Endodermal cell (in vitro differentiated cells): ENCODE measurements at regions not wholly inside any gene's neighbourhood (a gene's known extent, or its start where the extent isn't known, plus 50 kb on each side); places are given as distances from the start of the nearest gene placed in this dataset.

ENCODE experiments used
- DNase-seq: peaks from one replicate; pipeline ENCODE4 v3.0.0-alpha.2; 2017
- H3K27ac ChIP-seq: 2 replicates; pipeline ENCODE4 v1.5.1; 2013; ENCODE audit warnings: mild to moderate bottlenecking, low read depth, low read length, moderate library complexity
- H3K27me3 ChIP-seq: 2 replicates; pipeline ENCODE4 v1.6.1; 2013; ENCODE audit warnings: mild to moderate bottlenecking, low read length, moderate library complexity; ENCODE audit not compliant: insufficient read depth, control insufficient read depth, poor library complexity, severe bottlenecking
- H3K36me3 ChIP-seq: 2 replicates; pipeline ENCODE4 v1.7.0; 2013; ENCODE audit warnings: mild to moderate bottlenecking, low read length, moderate library complexity; ENCODE audit not compliant: control insufficient read depth, insufficient read depth
- H3K4me1 ChIP-seq: one replicate; pipeline ENCODE4 v1.7.0; 2013; ENCODE audit warnings: low read length; ENCODE audit not compliant: control insufficient read depth, insufficient read depth
- H3K4me3 ChIP-seq: 2 replicates; pipeline ENCODE4 v1.5.1; 2013; ENCODE audit warnings: mild to moderate bottlenecking, low read length, moderate library complexity
- H3K9ac ChIP-seq: 2 replicates; pipeline ENCODE4 v1.6.1; 2013; ENCODE audit warnings: mild to moderate bottlenecking, low read length, moderate library complexity; ENCODE audit not compliant: poor library complexity, severe bottlenecking; ENCODE audit errors: extremely low read depth
- H3K9me3 ChIP-seq: 2 replicates; pipeline ENCODE4 v1.6.1; 2013; ENCODE audit warnings: mild to moderate bottlenecking, low read length, moderate library complexity; ENCODE audit not compliant: control insufficient read depth
- H3K27ac Mint-ChIP-seq: 2 replicates; pipeline ENCODE4 v1.8.0; 2020; ENCODE audit warnings: mixed read lengths
- H3K27me3 Mint-ChIP-seq: 2 replicates; pipeline ENCODE4 v1.8.0; 2021; ENCODE audit warnings: mild to moderate bottlenecking, mixed read lengths; ENCODE audit not compliant: insufficient read depth
- H3K36me3 Mint-ChIP-seq: 2 replicates; pipeline ENCODE4 v1.8.0; 2020; ENCODE audit warnings: low read depth, mixed read lengths
- H3K4me1 Mint-ChIP-seq: 2 replicates; pipeline ENCODE4 v1.8.0; 2020; ENCODE audit warnings: mixed read lengths
- H3K4me3 Mint-ChIP-seq: 2 replicates; pipeline ENCODE4 v1.8.0; 2020; ENCODE audit warnings: mild to moderate bottlenecking, moderate library complexity, mixed read lengths
- H3K9me3 Mint-ChIP-seq: 2 replicates; pipeline ENCODE4 v1.8.0; 2020; ENCODE audit warnings: mild to moderate bottlenecking, mixed read lengths
- WGBS, 2 experiments: methylation state at CpG; one replicate each; pipeline versions ENCODE4 v1.1.5 to v1.1.7; 2013; ENCODE audit warnings: missing lambda C conversion rate in 2 of 2, mixed read lengths in 1 of 2; ENCODE audit not compliant: insufficient coverage in 1 of 2, insufficient read length in 1 of 2; 5-methylcytosine and 5-hydroxymethylcytosine counted together
- TF ChIP-seq, protein P1 (sequence below): fragments of 200-600 bp; sonication (generic); conservative IDR thresholded peaks from 2 replicates; pipeline ENCODE4 v1.5.0; 2021; ENCODE audit warnings: antibody characterized with exemption, mild to moderate bottlenecking

DNA sequence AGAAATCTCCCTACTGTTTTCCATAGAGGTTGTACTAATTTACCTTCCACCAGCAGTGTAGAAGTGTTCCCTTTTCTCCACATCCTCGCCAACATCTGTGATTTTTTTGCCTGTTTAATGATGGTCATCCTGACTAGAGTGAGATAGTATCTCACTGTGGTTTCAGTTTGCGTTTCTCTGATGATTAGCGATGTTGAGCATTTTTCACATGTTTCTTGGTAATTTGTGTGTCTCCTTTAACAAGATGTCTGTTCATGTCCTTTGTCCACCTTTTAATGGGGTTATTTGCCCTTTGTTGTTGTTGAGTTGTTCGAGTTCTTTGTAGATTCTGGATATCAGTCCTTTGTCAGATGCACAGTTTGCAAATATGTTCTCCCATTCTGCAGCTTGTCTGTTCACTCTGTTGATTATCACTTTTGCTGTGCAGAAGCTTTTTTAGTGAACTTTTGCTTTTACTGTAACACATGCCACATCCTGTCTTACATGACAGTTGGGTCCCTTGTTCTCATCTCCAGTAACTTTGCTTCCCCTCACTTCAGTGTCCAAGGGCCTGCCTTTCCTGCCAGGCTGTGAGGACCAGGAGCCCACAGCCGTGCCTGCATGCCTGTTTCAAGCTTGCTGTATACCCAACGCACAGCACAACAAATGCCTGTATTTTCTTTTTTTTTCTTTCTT, 64.9 kb downstream of the SPRING1 start:
- H3K9ac ChIP-seq = no peak overlapping the region
- Mint-ChIP-seq H3K36me3 (no peaks in the 10 kb centered on the region), H3K27me3 (no peaks in the 10 kb centered on the region), H3K4me3 (no peak overlapping the region), H3K27ac (no peak overlapping the region), H3K4me1 (peaks cover 9% of the 10 kb centered on the region), H3K9me3 (no peaks in the 10 kb centered on the region)
- no peaks in the 10 kb centered on the region for H3K4me1 ChIP-seq
- DNase-seq = no peak
- no peak overlapping the region for H3K4me3 ChIP-seq
- no peaks in the 10 kb centered on the region for H3K36me3 ChIP-seq
- H3K27ac ChIP-seq = no peak overlapping the region
- no peaks in the 10 kb centered on the region for H3K9me3 ChIP-seq
- WGBS, 2 experiments = 92 to 100% methylated on average over 1 to 6 of the region's 6 CpGs
- TF ChIP-seq, protein P1, sequence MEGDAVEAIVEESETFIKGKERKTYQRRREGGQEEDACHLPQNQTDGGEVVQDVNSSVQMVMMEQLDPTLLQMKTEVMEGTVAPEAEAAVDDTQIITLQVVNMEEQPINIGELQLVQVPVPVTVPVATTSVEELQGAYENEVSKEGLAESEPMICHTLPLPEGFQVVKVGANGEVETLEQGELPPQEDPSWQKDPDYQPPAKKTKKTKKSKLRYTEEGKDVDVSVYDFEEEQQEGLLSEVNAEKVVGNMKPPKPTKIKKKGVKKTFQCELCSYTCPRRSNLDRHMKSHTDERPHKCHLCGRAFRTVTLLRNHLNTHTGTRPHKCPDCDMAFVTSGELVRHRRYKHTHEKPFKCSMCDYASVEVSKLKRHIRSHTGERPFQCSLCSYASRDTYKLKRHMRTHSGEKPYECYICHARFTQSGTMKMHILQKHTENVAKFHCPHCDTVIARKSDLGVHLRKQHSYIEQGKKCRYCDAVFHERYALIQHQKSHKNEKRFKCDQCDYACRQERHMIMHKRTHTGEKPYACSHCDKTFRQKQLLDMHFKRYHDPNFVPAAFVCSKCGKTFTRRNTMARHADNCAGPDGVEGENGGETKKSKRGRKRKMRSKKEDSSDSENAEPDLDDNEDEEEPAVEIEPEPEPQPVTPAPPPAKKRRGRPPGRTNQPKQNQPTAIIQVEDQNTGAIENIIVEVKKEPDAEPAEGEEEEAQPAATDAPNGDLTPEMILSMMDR = no peak
- no peaks in the 10 kb centered on the region for H3K27me3 ChIP-seq

DNA sequence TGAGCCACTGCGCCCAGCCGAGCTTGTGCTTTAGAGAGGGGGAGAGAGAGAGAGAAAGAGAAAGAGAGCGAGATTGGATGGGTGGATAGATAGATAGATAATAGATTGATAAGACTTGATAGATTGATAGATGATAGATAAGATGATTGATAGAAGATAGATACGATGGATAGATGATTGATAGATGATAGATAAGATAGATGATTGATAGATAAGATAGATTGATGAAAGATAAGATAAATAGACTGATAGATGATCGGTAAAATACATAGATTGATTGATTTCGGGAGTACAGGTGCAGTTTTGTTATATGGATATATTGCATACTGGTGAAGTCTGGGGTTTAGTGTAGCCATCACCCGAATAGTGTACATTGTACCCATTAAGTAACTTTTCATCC, 65.9 kb downstream of the SPRING1 start:
- no peak overlapping the region for H3K27ac ChIP-seq
- no peaks in the 10 kb centered on the region for H3K9me3 Mint-ChIP-seq
- no peak overlapping the region for H3K4me3 Mint-ChIP-seq
- no peak for DNase-seq
- no peaks in the 10 kb centered on the region for H3K36me3 ChIP-seq
- H3K9me3 ChIP-seq = no peaks in the 10 kb centered on the region
- H3K36me3 Mint-ChIP-seq = no peaks in the 10 kb centered on the region
- 90 to 91% methylated on average over 6 to 7 of the region's 7 CpGs for WGBS, 2 experiments
- no peak overlapping the region for H3K4me3 ChIP-seq
- no peak overlapping the region for H3K27ac Mint-ChIP-seq
- no peaks in the 10 kb centered on the region for H3K27me3 ChIP-seq
- H3K9ac ChIP-seq = no peak overlapping the region
- no peaks in the 10 kb centered on the region for H3K27me3 Mint-ChIP-seq
- H3K4me1 ChIP-seq = no peaks in the 10 kb centered on the region
- TF ChIP-seq, protein P1 = no peak
- H3K4me1 Mint-ChIP-seq = peaks cover 9% of the 10 kb centered on the region

DNA sequence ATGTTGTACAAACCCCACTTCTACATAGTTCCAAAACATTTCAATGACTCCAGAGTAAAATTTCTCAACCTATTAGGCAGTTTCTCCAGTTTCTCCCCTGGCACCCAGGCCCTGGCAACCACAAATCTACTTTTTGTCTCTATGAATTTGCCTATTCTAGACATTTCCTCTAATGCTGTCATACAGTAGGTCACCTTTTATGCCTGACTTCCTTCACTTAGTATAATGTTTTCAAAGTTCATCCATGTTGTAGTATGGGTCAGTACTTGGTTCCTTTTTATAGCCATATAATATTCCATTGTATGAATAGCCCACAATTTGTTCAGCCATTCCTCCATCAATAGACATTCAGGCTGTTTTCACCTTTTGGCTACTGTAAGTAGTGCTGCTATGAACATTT, 67.0 kb downstream of the SPRING1 start:
- no peak for DNase-seq
- Histone ChIP-seq H3K9me3 (no peaks in the 10 kb centered on the region), H3K9ac (no peak overlapping the region), H3K36me3 (no peaks in the 10 kb centered on the region), H3K27ac (no peak overlapping the region), H3K4me1 (no peaks in the 10 kb centered on the region), H3K27me3 (no peaks in the 10 kb centered on the region), H3K4me3 (no peak overlapping the region)
- Mint-ChIP-seq H3K27me3 (no peaks in the 10 kb centered on the region), H3K36me3 (no peaks in the 10 kb centered on the region), H3K27ac (no peak overlapping the region), H3K4me1 (peaks cover 13% of the 10 kb centered on the region), H3K4me3 (no peak overlapping the region), H3K9me3 (no peaks in the 10 kb centered on the region)
- TF ChIP-seq, protein P1 = no peak
